A549 (cell line): ENCODE measurements at regions not wholly inside any gene's neighbourhood (a gene's known extent, or its start where the extent isn't known, plus 50 kb on each side); places are given as distances from the start of the nearest gene placed in this dataset.

Experiments used
- POLR2A ChIP-seq: IDR thresholded peaks from 2 replicates; pipeline ENCODE4 v1.6.1; 2012; ENCODE audit warnings: mild to moderate bottlenecking, low read length
- RAD21 ChIP-seq, 2 experiments: fragments of >200 bp in 1 of 2; sonication (Bioruptor Twin) in 1 of 2; formaldehyde crosslinking in 1 of 2; IDR thresholded peaks in 1 of 2; conservative IDR thresholded peaks in 1 of 2; 2 replicates in 1 of 2; 3 replicates in 1 of 2; pipeline ENCODE4 v1.6.1; 2012 to 2018; ENCODE audit warnings: inconsistent platforms in 1 of 2
- TF ChIP-seq, protein P1 (sequence below): fragments of >200 bp; sonication (Bioruptor Twin); formaldehyde crosslinking; IDR thresholded peaks from 3 replicates; pipeline ENCODE4 v1.5.1; 2016

DNA sequence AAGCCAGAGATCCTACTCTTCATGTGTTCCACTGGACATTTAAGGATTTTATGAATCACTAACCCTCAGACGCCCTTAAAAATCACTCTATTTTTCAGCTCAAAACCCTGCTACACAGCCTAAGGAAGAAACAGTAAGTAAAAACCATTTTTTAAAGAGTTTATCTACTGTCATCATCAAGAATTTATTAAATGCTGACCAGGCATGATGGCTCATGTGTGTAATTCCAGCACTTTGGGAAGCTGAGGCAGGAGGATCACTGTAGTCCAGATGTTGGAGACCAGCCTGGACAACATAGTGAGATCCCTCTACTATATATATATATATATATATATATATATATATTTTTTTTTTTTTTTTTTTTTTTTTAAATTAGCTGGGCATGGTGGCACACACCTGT, 124.2 kb upstream of the ID4 start:
- TF ChIP-seq RAD21 (conservative IDR thresholded peaks at IDR 0.05 in 1 of 2, IDR thresholded peaks at IDR 0.05 in 1 of 2) (no peak), POLR2A (no peak)
- TF ChIP-seq, protein P1, sequence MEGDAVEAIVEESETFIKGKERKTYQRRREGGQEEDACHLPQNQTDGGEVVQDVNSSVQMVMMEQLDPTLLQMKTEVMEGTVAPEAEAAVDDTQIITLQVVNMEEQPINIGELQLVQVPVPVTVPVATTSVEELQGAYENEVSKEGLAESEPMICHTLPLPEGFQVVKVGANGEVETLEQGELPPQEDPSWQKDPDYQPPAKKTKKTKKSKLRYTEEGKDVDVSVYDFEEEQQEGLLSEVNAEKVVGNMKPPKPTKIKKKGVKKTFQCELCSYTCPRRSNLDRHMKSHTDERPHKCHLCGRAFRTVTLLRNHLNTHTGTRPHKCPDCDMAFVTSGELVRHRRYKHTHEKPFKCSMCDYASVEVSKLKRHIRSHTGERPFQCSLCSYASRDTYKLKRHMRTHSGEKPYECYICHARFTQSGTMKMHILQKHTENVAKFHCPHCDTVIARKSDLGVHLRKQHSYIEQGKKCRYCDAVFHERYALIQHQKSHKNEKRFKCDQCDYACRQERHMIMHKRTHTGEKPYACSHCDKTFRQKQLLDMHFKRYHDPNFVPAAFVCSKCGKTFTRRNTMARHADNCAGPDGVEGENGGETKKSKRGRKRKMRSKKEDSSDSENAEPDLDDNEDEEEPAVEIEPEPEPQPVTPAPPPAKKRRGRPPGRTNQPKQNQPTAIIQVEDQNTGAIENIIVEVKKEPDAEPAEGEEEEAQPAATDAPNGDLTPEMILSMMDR, result no peak
